Panc1 (cell line): ENCODE measurements at regions not wholly inside any gene's neighbourhood (a gene's known extent, or its start where the extent isn't known, plus 50 kb on each side); places are given as distances from the start of the nearest gene placed in this dataset.

Experiments used
- POLR2AphosphoS5 ChIP-seq: IDR thresholded peaks from 2 replicates; pipeline ENCODE4 v1.6.1; 2012; ENCODE audit warnings: mild to moderate bottlenecking, low read depth, low read length, moderate library complexity
- SIN3A ChIP-seq: IDR thresholded peaks from 2 replicates; pipeline ENCODE4 v1.6.1; 2012; ENCODE audit warnings: low read depth, mild to moderate bottlenecking, low read length, moderate library complexity, borderline replicate concordance; ENCODE audit not compliant: insufficient read depth
- TCF7L2 ChIP-seq: IDR thresholded peaks from 2 replicates; pipeline ENCODE4 v1.6.1; 2011; ENCODE audit warnings: mild to moderate bottlenecking, low read depth, low read length, inconsistent platforms
- TF ChIP-seq, protein P1 (sequence below): fragments of 450-650 bp; IDR thresholded peaks from 2 replicates; pipeline ENCODE4 v1.5.1; 2017; ENCODE audit warnings: mild to moderate bottlenecking
- TF ChIP-seq, protein P2 (sequence below), 2 experiments: IDR thresholded peaks; 2 replicates each; pipeline ENCODE4 v1.6.1; 2011 to 2012; ENCODE audit warnings: low read depth in 2 of 2, control low read depth in 1 of 2, low read length in 1 of 2, mild to moderate bottlenecking in 1 of 2, moderate library complexity in 1 of 2; ENCODE audit not compliant: insufficient read depth in 1 of 2

DNA sequence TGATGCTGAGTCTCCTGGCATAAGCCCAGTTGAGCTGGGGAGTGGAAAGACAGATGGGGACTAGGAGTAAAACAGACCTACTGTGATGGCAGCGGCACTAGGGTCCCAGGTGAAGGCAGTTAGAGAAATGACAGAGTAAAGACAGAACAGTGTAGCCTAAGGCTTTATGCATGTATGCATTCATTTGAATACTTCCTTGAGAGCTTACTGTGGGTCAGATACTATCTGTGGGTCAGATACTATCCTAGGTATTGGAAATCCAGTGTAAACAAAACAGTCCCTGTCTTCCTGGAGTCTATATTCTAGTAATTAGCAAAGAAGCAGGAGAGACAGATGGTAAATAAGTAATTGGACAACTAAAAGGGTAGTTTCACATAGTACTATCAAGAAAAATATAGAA is 73.7 kb upstream of the LRCH1 start:
- TF ChIP-seq TCF7L2 (no peak), POLR2AphosphoS5 (no peak), SIN3A (no peak)
- TF ChIP-seq, protein P1, sequence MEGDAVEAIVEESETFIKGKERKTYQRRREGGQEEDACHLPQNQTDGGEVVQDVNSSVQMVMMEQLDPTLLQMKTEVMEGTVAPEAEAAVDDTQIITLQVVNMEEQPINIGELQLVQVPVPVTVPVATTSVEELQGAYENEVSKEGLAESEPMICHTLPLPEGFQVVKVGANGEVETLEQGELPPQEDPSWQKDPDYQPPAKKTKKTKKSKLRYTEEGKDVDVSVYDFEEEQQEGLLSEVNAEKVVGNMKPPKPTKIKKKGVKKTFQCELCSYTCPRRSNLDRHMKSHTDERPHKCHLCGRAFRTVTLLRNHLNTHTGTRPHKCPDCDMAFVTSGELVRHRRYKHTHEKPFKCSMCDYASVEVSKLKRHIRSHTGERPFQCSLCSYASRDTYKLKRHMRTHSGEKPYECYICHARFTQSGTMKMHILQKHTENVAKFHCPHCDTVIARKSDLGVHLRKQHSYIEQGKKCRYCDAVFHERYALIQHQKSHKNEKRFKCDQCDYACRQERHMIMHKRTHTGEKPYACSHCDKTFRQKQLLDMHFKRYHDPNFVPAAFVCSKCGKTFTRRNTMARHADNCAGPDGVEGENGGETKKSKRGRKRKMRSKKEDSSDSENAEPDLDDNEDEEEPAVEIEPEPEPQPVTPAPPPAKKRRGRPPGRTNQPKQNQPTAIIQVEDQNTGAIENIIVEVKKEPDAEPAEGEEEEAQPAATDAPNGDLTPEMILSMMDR = no peak
- TF ChIP-seq, protein P2, sequence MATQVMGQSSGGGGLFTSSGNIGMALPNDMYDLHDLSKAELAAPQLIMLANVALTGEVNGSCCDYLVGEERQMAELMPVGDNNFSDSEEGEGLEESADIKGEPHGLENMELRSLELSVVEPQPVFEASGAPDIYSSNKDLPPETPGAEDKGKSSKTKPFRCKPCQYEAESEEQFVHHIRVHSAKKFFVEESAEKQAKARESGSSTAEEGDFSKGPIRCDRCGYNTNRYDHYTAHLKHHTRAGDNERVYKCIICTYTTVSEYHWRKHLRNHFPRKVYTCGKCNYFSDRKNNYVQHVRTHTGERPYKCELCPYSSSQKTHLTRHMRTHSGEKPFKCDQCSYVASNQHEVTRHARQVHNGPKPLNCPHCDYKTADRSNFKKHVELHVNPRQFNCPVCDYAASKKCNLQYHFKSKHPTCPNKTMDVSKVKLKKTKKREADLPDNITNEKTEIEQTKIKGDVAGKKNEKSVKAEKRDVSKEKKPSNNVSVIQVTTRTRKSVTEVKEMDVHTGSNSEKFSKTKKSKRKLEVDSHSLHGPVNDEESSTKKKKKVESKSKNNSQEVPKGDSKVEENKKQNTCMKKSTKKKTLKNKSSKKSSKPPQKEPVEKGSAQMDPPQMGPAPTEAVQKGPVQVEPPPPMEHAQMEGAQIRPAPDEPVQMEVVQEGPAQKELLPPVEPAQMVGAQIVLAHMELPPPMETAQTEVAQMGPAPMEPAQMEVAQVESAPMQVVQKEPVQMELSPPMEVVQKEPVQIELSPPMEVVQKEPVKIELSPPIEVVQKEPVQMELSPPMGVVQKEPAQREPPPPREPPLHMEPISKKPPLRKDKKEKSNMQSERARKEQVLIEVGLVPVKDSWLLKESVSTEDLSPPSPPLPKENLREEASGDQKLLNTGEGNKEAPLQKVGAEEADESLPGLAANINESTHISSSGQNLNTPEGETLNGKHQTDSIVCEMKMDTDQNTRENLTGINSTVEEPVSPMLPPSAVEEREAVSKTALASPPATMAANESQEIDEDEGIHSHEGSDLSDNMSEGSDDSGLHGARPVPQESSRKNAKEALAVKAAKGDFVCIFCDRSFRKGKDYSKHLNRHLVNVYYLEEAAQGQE (IDR thresholded peaks at IDR 0.05; ENCODE audit: insufficient read depth in 1 of 2, low read depth in 2 of 2, low read length in 1 of 2) = no peak
